ENCODE measurements at regions not wholly inside any gene's neighbourhood (a gene's known extent, or its start where the extent isn't known, plus 50 kb on each side); places are given as distances from the start of the nearest gene placed in this dataset.

GRCh38 chr13:64423467-64423866, 2806.7 kb downstream of the PCDH9 start:
- no peaks in the 10 kb centered on the region for H3K36me3 ChIP-seq (ENCODE audit: insufficient read depth, low read length)

GRCh38 chr13:64420181-64420580, 2810.0 kb downstream of the PCDH9 start:
- Histone ChIP-seq H3K4me3 (no peak overlapping the region), H3K9me3 (ENCODE audit: low read depth, low read length) (no peaks in the 10 kb centered on the region), H3K27ac (no peak overlapping the region), H3K9ac (ENCODE audit: insufficient read length) (no peak overlapping the region), H3K36me3 (ENCODE audit: insufficient read depth, low read length) (no peaks in the 10 kb centered on the region)
- TF ChIP-seq FOXP2 (optimal IDR thresholded peaks at IDR 0.05; ENCODE audit: control extremely low read depth, extremely low read length, insufficient read depth) (no peak), POLR2AphosphoS5 (IDR thresholded peaks at IDR 0.05; ENCODE audit: borderline replicate concordance, low read depth, low read length) (no peak), EZH2 (IDR thresholded peaks at IDR 0.05) (no peak)
- no peak for DNase-seq (ENCODE audit: low read depth, low spot score)

More at GRCh38 chr13:64423467-64423866, 2806.7 kb downstream of the PCDH9 start:
- H3K9ac ChIP-seq (ENCODE audit: insufficient read length), result no peak overlapping the region
- DNase-seq (ENCODE audit: low read depth, low spot score), result no peak
- H3K4me3 ChIP-seq, result no peak overlapping the region
- no peak for TF ChIP-seq FOXP2 (optimal IDR thresholded peaks at IDR 0.05; ENCODE audit: control extremely low read depth, extremely low read length, insufficient read depth)
- no peak for TF ChIP-seq EZH2 (IDR thresholded peaks at IDR 0.05)
- TF ChIP-seq POLR2AphosphoS5 (IDR thresholded peaks at IDR 0.05; ENCODE audit: borderline replicate concordance, low read depth, low read length), result no peak
- no peak overlapping the region for H3K27ac ChIP-seq
- H3K9me3 ChIP-seq (ENCODE audit: low read depth, low read length), result no peaks in the 10 kb centered on the region

- no peak overlapping the region for H3K9ac ChIP-seq (ENCODE audit: insufficient read length)
- no peaks in the 10 kb centered on the region for H3K36me3 ChIP-seq (ENCODE audit: insufficient read depth, low read length)
- no peaks in the 10 kb centered on the region for H3K9me3 ChIP-seq (ENCODE audit: low read depth, low read length)
- TF ChIP-seq FOXP2 (optimal IDR thresholded peaks at IDR 0.05; ENCODE audit: control extremely low read depth, extremely low read length, insufficient read depth) (no peak), EZH2 (IDR thresholded peaks at IDR 0.05) (no peak), POLR2AphosphoS5 (IDR thresholded peaks at IDR 0.05; ENCODE audit: borderline replicate concordance, low read depth, low read length) (no peak)
- no peak for DNase-seq (ENCODE audit: low read depth, low spot score)
- no peak overlapping the region for H3K27ac ChIP-seq
- no peak overlapping the region for H3K4me3 ChIP-seq
These were observed 2812.6 kb downstream of the PCDH9 start for GRCh38 chr13:64417581-64417980.

- Histone ChIP-seq H3K36me3 (ENCODE audit: insufficient read depth, low read length) (no peaks in the 10 kb centered on the region), H3K9ac (ENCODE audit: insufficient read length) (no peak overlapping the region), H3K4me3 (no peak overlapping the region), H3K27ac (no peak overlapping the region), H3K9me3 (ENCODE audit: low read depth, low read length) (no peaks in the 10 kb centered on the region)
- DNase-seq (ENCODE audit: low read depth, low spot score), result no peak
- TF ChIP-seq EZH2 (IDR thresholded peaks at IDR 0.05) (no peak), POLR2AphosphoS5 (IDR thresholded peaks at IDR 0.05; ENCODE audit: borderline replicate concordance, low read depth, low read length) (no peak), FOXP2 (optimal IDR thresholded peaks at IDR 0.05; ENCODE audit: control extremely low read depth, extremely low read length, insufficient read depth) (no peak)
These were observed 2815.8 kb downstream of the PCDH9 start for GRCh38 chr13:64414381-64414780.

GRCh38 chr13:64413529-64413928, 2816.6 kb downstream of the PCDH9 start:
- Histone ChIP-seq H3K9ac (ENCODE audit: insufficient read length) (no peak overlapping the region), H3K27ac (no peak overlapping the region), H3K9me3 (ENCODE audit: low read depth, low read length) (no peaks in the 10 kb centered on the region), H3K4me3 (no peak overlapping the region), H3K36me3 (ENCODE audit: insufficient read depth, low read length) (no peaks in the 10 kb centered on the region)
- TF ChIP-seq EZH2 (IDR thresholded peaks at IDR 0.05) (no peak), FOXP2 (optimal IDR thresholded peaks at IDR 0.05; ENCODE audit: control extremely low read depth, extremely low read length, insufficient read depth) (no peak), POLR2AphosphoS5 (IDR thresholded peaks at IDR 0.05; ENCODE audit: borderline replicate concordance, low read depth, low read length) (no peak)
- DNase-seq (ENCODE audit: low read depth, low spot score), result no peak

GRCh38 chr13:64410276-64411053, 2819.7 kb downstream of the PCDH9 start:
- H3K9ac ChIP-seq (ENCODE audit: insufficient read length), result no peak overlapping the region
- DNase-seq (ENCODE audit: low read depth, low spot score), result no peak
- H3K27ac ChIP-seq, result no peak overlapping the region
- TF ChIP-seq FOXP2 (optimal IDR thresholded peaks at IDR 0.05; ENCODE audit: control extremely low read depth, extremely low read length, insufficient read depth) (no peak), POLR2AphosphoS5 (IDR thresholded peaks at IDR 0.05; ENCODE audit: borderline replicate concordance, low read depth, low read length) (no peak), EZH2 (IDR thresholded peaks at IDR 0.05) (no peak)
- no peak overlapping the region for H3K4me3 ChIP-seq
- no peaks in the 10 kb centered on the region for H3K36me3 ChIP-seq (ENCODE audit: insufficient read depth, low read length)
- no peaks in the 10 kb centered on the region for H3K9me3 ChIP-seq (ENCODE audit: low read depth, low read length)

- no peaks in the 10 kb centered on the region for H3K9me3 ChIP-seq (ENCODE audit: low read depth, low read length)
- H3K27ac ChIP-seq, result peak overlapping the region; percentile 8; the same call in 1 of the 2 replicates
- H3K36me3 ChIP-seq (ENCODE audit: insufficient read depth, low read length), result no peaks in the 10 kb centered on the region
- no peak for TF ChIP-seq POLR2AphosphoS5 (IDR thresholded peaks at IDR 0.05; ENCODE audit: borderline replicate concordance, low read depth, low read length)
- no peak for TF ChIP-seq FOXP2 (optimal IDR thresholded peaks at IDR 0.05; ENCODE audit: control extremely low read depth, extremely low read length, insufficient read depth)
- TF ChIP-seq EZH2 (IDR thresholded peaks at IDR 0.05), result no peak
- no peak overlapping the region for H3K9ac ChIP-seq (ENCODE audit: insufficient read length)
- no peak for DNase-seq (ENCODE audit: low read depth, low spot score)
- H3K4me3 ChIP-seq, result peak overlapping the region; percentile 52
These were observed 2832.4 kb downstream of the PCDH9 start for GRCh38 chr13:64397701-64398100.

GRCh38 chr13:64377606-64378005, 2852.5 kb downstream of the PCDH9 start:
- DNase-seq (ENCODE audit: low read depth, low spot score), result no peak
- Histone ChIP-seq H3K9me3 (ENCODE audit: low read depth, low read length) (0 out of 2 replicates have a peak, but pooled peaks cover 3% of the 10 kb centered on the region), H3K27ac (no peak overlapping the region; the same call in 1 of the 2 replicates), H3K36me3 (ENCODE audit: insufficient read depth, low read length) (no peaks in the 10 kb centered on the region), H3K4me3 (no peak overlapping the region), H3K9ac (ENCODE audit: insufficient read length) (no peak overlapping the region)
- TF ChIP-seq POLR2AphosphoS5 (IDR thresholded peaks at IDR 0.05; ENCODE audit: borderline replicate concordance, low read depth, low read length) (no peak), EZH2 (IDR thresholded peaks at IDR 0.05) (no peak), FOXP2 (optimal IDR thresholded peaks at IDR 0.05; ENCODE audit: control extremely low read depth, extremely low read length, insufficient read depth) (no peak)
